H1 (cell line): ENCODE measurements at regions not wholly inside any gene's neighbourhood (a gene's known extent, or its start where the extent isn't known, plus 50 kb on each side); places are given as distances from the start of the nearest gene placed in this dataset.

Experiments
- CBX5 ChIP-seq: fragments of 300-800, 300-1000 bp; sonication (generic); IDR thresholded peaks from 2 replicates; pipeline ENCODE4 v1.7.1; 2016; ENCODE audit warnings: antibody characterized with exemption, low read length, low read depth
- CEBPB ChIP-seq: IDR thresholded peaks from 2 replicates; pipeline ENCODE4 v1.6.1; 2012; ENCODE audit warnings: low read depth, low read length
- EZH2 ChIP-seq: fragments of 200-600 bp; sonication (generic); IDR thresholded peaks from 2 replicates; pipeline ENCODE4 v1.7.1; 2012; ENCODE audit warnings: low read depth, mild to moderate bottlenecking, moderate library complexity, low read length, inconsistent platforms; ENCODE audit not compliant: severe bottlenecking
- POLR2A ChIP-seq, 2 experiments: IDR thresholded peaks; 1 replicate in 1 of 2; 2 replicates in 1 of 2; pipeline ENCODE4 v1.6.1; 2011; ENCODE audit warnings: low read depth in 2 of 2, low read length in 2 of 2, mild to moderate bottlenecking in 2 of 2; ENCODE audit errors: control extremely low read depth in 1 of 2
- TAF1 ChIP-seq: IDR thresholded peaks from 2 replicates; pipeline ENCODE4 v1.6.1; 2011; ENCODE audit warnings: mild to moderate bottlenecking, low read depth, low read length
- TF ChIP-seq, protein P1 (sequence below), 3 experiments: IDR thresholded peaks; 1 replicate in 2 of 3; 2 replicates in 1 of 3; pipeline versions ENCODE4 v1.5.1 to v1.6.1; 2011; ENCODE audit warnings: low read length in 3 of 3, mild to moderate bottlenecking in 3 of 3, inconsistent platforms in 2 of 3, low read depth in 1 of 3, moderate library complexity in 1 of 3; ENCODE audit not compliant: insufficient read depth in 1 of 3; ENCODE audit errors: control extremely low read depth in 1 of 3

DNA sequence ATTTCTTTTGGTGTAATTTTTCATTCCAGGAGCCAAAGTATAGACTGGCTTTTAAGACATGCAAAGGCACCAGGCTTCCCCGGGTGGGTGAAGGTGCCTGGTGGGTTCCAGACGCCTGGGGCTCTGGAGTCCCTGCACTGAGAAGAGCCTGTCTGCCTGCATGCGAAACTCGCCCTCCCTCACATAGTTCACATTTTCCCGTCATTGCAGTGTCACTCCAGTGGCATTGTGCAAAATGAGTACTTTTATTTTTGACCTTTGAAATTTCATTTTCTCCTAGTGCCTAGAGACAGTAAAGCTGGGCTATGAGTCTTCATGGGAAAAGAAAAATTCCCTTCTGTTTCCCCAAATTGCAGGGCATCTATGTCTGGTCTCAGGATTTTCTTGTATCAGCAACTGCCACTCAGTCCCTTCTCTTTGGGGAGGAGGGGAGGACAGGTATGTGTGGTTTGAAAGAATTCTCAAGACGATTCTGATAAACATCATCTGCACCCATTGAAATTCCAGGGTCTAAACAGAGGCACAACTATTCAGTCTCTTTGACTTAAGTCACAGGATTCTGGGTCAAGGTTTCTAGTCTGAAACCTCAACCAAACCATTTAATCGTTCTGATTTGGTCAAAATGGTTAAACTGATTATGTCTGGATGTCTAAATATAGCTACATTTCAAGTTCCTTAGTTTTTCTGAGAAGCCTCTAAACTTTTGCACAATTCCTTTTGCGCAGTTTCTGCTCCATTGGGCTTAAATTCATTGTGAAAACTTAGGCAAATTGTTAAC lies 107.8 kb downstream of the CYP26A1 start:
- TF ChIP-seq EZH2 (no peak), CBX5 (no peak), TAF1 (no peak), CEBPB (no peak), POLR2A (IDR thresholded peaks at IDR 0.05; ENCODE audit: control extremely low read depth in 1 of 2, low read depth in 2 of 2, low read length in 2 of 2) (no peak)
- TF ChIP-seq, protein P1, sequence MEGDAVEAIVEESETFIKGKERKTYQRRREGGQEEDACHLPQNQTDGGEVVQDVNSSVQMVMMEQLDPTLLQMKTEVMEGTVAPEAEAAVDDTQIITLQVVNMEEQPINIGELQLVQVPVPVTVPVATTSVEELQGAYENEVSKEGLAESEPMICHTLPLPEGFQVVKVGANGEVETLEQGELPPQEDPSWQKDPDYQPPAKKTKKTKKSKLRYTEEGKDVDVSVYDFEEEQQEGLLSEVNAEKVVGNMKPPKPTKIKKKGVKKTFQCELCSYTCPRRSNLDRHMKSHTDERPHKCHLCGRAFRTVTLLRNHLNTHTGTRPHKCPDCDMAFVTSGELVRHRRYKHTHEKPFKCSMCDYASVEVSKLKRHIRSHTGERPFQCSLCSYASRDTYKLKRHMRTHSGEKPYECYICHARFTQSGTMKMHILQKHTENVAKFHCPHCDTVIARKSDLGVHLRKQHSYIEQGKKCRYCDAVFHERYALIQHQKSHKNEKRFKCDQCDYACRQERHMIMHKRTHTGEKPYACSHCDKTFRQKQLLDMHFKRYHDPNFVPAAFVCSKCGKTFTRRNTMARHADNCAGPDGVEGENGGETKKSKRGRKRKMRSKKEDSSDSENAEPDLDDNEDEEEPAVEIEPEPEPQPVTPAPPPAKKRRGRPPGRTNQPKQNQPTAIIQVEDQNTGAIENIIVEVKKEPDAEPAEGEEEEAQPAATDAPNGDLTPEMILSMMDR (IDR thresholded peaks at IDR 0.05; ENCODE audit: control extremely low read depth in 1 of 3, insufficient read depth in 1 of 3, low read depth in 1 of 3, low read length in 3 of 3) = no peak
